HG02623 (cell line): ENCODE measurements at regions not wholly inside any gene's neighbourhood (a gene's known extent, or its start where the extent isn't known, plus 50 kb on each side); places are given as distances from the start of the nearest gene placed in this dataset.
"Not testable (repeated sequence)": the region's sequence is repeated elsewhere in the genome, so short reads cannot be mapped to it uniquely, and the experiment has no call there.

ENCODE experiments used
- ATAC-seq: cut with Tn5 transposase; IDR thresholded peaks from one replicate; pipeline ENCODE4 v1.9.1; 2021; ENCODE audit warnings: moderate library complexity; ENCODE audit not compliant: unreplicated experiment

- no peak for ATAC-seq
Measured at GRCh38 chrX:44785652-44786051, 58.2 kb upstream of the DUSP21 start.

- no peak for ATAC-seq
Measured at GRCh38 chrX:44784241-44784640, 59.6 kb upstream of the DUSP21 start.

GRCh38 chrX:44778254-44778653 is 65.6 kb upstream of the DUSP21 start:
- no peak for ATAC-seq

- no peak for ATAC-seq
Measured at GRCh38 chrX:44775726-44776125, 68.1 kb upstream of the DUSP21 start.

- not testable (repeated sequence) for ATAC-seq
Measured at GRCh38 chrX:44774066-44774465, 69.8 kb upstream of the DUSP21 start.

- ATAC-seq = no peak
Measured at GRCh38 chrX:44770121-44770520, 73.7 kb upstream of the DUSP21 start.

GRCh38 chrX:44767308-44767707 is 76.5 kb upstream of the DUSP21 start:
- ATAC-seq = no peak

- no peak for ATAC-seq
Measured at GRCh38 chrX:44765556-44765955, 78.3 kb upstream of the DUSP21 start.

GRCh38 chrX:44747969-44748368 is 95.9 kb upstream of the DUSP21 start:
- ATAC-seq = no peak

- no peak for ATAC-seq
Measured at GRCh38 chrX:44747317-44747716, 96.5 kb upstream of the DUSP21 start.

GRCh38 chrX:44744799-44745198 is 99.0 kb upstream of the DUSP21 start:
- ATAC-seq = no peak

- ATAC-seq = no peak
Measured at GRCh38 chrX:44742480-44743155, 101.2 kb upstream of the DUSP21 start.

GRCh38 chrX:44741859-44742258 is 102.0 kb upstream of the DUSP21 start:
- not testable (repeated sequence) for ATAC-seq

- ATAC-seq = not testable (repeated sequence)
Measured at GRCh38 chrX:44741458-44741857, 102.4 kb upstream of the DUSP21 start.

GRCh38 chrX:44735498-44735897 is 108.3 kb upstream of the DUSP21 start:
- no peak for ATAC-seq

GRCh38 chrX:44733931-44734330 is 109.9 kb upstream of the DUSP21 start:
- no peak for ATAC-seq

GRCh38 chrX:44731160-44731559 is 112.7 kb upstream of the DUSP21 start:
- ATAC-seq = no peak

GRCh38 chrX:44723426-44723825 is 120.4 kb upstream of the DUSP21 start:
- ATAC-seq = no peak

- no peak for ATAC-seq
Measured at GRCh38 chrX:44708470-44708869, 135.4 kb upstream of the DUSP21 start.

- ATAC-seq = no peak
Measured at GRCh38 chrX:44705817-44706551, 137.8 kb upstream of the DUSP21 start.

GRCh38 chrX:44698357-44698756 is 145.5 kb upstream of the DUSP21 start:
- no peak for ATAC-seq

- ATAC-seq = no peak
Measured at GRCh38 chrX:44693255-44693654, 150.6 kb upstream of the DUSP21 start.

- no peak for ATAC-seq
Measured at GRCh38 chrX:44690129-44690528, 147.5 kb upstream of the FUNDC1 start.
